HL-60 (cell line): ENCODE measurements at regions not wholly inside any gene's neighbourhood (a gene's known extent, or its start where the extent isn't known, plus 50 kb on each side); places are given as distances from the start of the nearest gene placed in this dataset.
"Not testable (repeated sequence)": the region's sequence is repeated elsewhere in the genome, so short reads cannot be mapped to it uniquely, and the experiment has no call there.

ENCODE experiments used
- CTCF ChIP-seq: IDR thresholded peaks from one replicate; pipeline ENCODE4 v1.5.1; 2011; ENCODE audit warnings: low read length, control low read depth, inconsistent platforms; ENCODE audit not compliant: insufficient read depth
- REST ChIP-seq: IDR thresholded peaks from 2 replicates; pipeline ENCODE4 v1.6.1; 2012; ENCODE audit warnings: low read depth; ENCODE audit not compliant: insufficient replicate concordance

- TF ChIP-seq CTCF, REST: not testable (repeated sequence)
These were observed 157.2 kb upstream of the ZNF337 start for GRCh38 chr20:25853718-25854388.
